Inflammatory macrophage (primary cell): ENCODE measurements at regions not wholly inside any gene's neighbourhood (a gene's known extent, or its start where the extent isn't known, plus 50 kb on each side); places are given as distances from the start of the nearest gene placed in this dataset.

Experiments used
- DNase-seq, 2 donors: peaks; one replicate each; pipeline ENCODE4 v3.0.0-alpha.2; 2020 to 2022

- no peak for DNase-seq
Observed at GRCh38 chr10:131490991-131491594, 179.6 kb upstream of the TCERG1L start.

GRCh38 chr10:131492211-131492857 is 180.8 kb upstream of the TCERG1L start:
- DNase-seq: no peak

- DNase-seq: no peak
Observed at GRCh38 chr10:131493432-131493831, 181.9 kb upstream of the TCERG1L start.

- no peak for DNase-seq
Observed at GRCh38 chr10:131494451-131494850, 182.9 kb upstream of the TCERG1L start.

- no peak for DNase-seq
Observed at GRCh38 chr10:131495224-131495623, 183.7 kb upstream of the TCERG1L start.

- DNase-seq: no peak
Observed at GRCh38 chr10:131495892-131496291, 184.4 kb upstream of the TCERG1L start.

- no peak for DNase-seq
Observed at GRCh38 chr10:131496351-131497052, 185.0 kb upstream of the TCERG1L start.

- no peak for DNase-seq
Observed at GRCh38 chr10:131499566-131499965, 188.0 kb upstream of the TCERG1L start.

- DNase-seq: no peak
Observed at GRCh38 chr10:131500181-131500580, 188.7 kb upstream of the TCERG1L start.

GRCh38 chr10:131500892-131501291 is 189.4 kb upstream of the TCERG1L start:
- DNase-seq: no peak

- no peak for DNase-seq
Observed at GRCh38 chr10:131503992-131504391, 192.5 kb upstream of the TCERG1L start.

GRCh38 chr10:131511391-131511790 is 199.9 kb upstream of the TCERG1L start:
- DNase-seq: no peak

- DNase-seq: no peak
Observed at GRCh38 chr10:131512852-131513251, 201.3 kb upstream of the TCERG1L start.

GRCh38 chr10:131513445-131513844 is 201.9 kb upstream of the TCERG1L start:
- DNase-seq: no peak

- DNase-seq: no peak
Observed at GRCh38 chr10:131513901-131514300, 202.4 kb upstream of the TCERG1L start.

GRCh38 chr10:131514454-131514853 is 202.9 kb upstream of the TCERG1L start:
- DNase-seq: no peak

GRCh38 chr10:131516285-131516684 is 204.8 kb upstream of the TCERG1L start:
- no peak for DNase-seq

- DNase-seq: no peak
Observed at GRCh38 chr10:131517781-131518180, 206.3 kb upstream of the TCERG1L start.

GRCh38 chr10:131519723-131520605 is 208.4 kb upstream of the TCERG1L start:
- no peak for DNase-seq

- DNase-seq: no peak
Observed at GRCh38 chr10:131531265-131532190, 220.0 kb upstream of the TCERG1L start.

GRCh38 chr10:131532291-131532690 is 220.8 kb upstream of the TCERG1L start:
- no peak for DNase-seq
